HG03469 (cell line): ENCODE measurements at regions not wholly inside any gene's neighbourhood (a gene's known extent, or its start where the extent isn't known, plus 50 kb on each side); places are given as distances from the start of the nearest gene placed in this dataset.
"Not testable (repeated sequence)": the region's sequence is repeated elsewhere in the genome, so short reads cannot be mapped to it uniquely, and the experiment has no call there.

Experiments
- ATAC-seq: cut with Tn5 transposase; IDR thresholded peaks from one replicate; pipeline ENCODE4 v1.9.1; 2021; ENCODE audit warnings: mild to moderate bottlenecking, moderate library complexity, moderate number of reproducible peaks; ENCODE audit not compliant: unreplicated experiment

DNA sequence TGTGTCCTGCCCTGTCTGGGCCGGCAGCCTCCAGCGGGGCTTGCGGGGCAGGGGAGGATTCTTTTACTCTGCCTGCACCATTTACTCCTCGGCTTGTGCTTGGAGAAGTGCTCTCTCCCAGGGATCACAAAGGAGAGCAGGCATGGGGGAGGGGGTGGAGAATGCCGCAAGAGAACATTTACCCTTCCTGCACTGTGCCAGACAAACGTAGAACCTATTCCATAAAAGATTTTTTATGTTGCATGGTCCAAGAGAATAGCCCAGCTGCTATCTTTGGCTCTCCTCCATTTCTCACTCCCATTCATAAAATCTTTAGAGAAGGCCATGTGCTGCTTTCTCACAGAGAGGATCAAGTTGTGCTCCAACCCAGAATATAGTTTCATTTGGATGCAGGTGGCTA lies 159.4 kb downstream of the SPTSSA start:
- no peak for ATAC-seq

DNA sequence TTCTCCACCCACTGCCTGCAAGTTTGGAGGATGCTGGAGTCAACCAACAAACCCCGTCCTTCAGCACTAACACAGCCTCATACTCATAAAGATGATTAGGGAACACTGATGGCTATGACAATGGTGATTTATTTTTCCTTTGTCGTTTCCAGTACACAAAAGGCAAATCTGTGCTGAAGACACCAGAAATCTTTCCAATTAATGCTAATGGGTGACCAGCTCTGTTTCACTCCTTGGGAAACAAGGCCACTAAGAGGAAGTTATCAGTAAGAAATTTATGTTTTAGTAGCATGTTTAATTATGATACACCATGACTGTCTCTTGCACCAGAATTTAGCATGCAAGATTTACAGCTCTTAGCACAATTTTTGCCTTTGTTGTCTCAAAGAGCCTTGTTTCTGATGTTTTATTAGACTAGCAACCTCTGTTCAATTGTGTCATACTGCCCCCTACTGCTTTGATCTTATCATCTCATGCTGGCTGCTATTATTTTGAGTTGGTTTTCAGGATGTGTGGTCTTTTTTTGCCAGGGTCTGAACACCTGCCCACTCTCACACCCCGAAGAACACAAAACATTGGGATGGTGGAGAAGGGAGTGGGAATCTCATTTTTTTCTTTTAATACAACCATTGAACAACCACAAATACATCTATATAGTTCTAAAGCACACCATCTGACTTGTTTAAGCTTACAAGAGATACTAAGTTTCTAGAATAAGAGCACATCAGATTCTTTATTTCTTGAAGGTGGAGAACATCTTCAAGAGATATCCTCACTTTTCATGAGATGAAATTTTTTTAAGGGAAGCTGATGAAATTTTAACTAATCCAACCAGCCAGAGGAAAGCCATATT lies 160.9 kb downstream of the SPTSSA start:
- ATAC-seq = no peak

DNA sequence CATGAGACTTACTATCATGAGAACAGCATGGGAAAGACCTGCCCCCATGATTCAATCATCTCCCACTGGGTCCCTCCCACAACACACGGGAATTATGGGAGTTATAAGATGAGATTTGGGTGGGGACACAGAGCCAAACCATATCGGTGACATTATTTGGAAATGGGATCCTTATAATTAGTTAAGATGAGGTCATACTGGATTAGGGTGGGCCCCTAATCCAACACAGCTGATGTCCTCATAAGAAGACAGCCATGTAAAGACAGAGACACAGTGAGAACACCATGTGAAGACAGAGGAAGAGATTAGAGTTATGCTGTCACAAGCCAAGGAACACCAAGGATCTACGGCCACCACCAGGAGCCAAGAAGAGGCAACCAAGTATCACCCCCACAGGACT lies 161.7 kb downstream of the SPTSSA start:
- ATAC-seq = no peak

DNA sequence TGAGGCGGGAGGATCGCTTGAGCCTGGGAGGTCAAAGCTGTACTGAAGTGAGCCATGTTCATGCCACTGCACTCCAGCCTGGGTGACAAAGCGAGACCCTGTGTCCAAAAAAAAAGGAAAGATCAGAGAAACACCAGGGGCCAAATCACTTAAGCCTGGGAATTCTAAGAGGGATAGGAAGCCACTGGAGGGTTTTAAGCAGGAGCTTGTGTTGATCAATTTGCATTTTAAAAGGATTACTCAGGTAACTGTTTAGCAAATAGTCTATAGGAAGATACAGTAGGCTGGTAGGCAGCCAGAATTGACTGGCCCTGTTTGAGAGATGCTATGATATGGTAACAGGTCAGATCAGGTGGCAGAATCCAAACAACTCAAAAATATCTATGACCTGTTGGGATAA lies 162.7 kb downstream of the SPTSSA start:
- no peak for ATAC-seq

DNA sequence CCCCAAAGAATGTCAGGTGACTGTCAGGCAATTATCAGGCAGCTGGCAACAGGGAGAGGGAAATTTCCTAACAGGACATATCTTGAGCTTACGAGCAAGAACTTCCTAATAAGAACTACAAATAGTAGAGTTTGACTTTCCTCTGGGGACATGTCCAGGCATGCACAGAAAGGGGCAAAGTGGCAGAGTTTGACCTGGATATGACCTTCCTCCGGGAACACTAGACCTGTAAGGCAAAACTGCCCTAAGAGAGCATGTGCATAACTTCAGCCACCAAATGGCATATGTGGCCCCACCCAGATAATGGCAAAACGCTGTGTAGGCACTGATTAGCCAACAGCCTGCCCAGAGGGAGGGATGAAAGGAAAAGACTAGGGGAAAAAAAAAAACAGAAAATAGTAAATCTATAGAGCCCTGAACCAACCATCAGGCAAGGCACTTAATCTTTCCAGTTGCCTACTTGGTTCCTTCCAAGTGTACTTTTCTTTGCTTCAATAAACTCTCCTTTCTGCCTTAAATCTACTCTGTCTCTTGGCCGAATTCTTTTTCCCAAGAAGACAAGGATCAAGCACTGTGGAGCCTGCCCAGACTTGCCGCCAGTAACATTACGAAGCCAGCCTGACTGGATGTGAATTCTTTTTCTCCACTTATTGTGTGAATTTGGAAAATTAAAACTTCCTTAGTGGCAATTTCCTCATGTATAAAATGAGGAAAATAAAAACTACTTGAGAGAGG lies 164.1 kb downstream of the SPTSSA start:
- ATAC-seq = no peak

DNA sequence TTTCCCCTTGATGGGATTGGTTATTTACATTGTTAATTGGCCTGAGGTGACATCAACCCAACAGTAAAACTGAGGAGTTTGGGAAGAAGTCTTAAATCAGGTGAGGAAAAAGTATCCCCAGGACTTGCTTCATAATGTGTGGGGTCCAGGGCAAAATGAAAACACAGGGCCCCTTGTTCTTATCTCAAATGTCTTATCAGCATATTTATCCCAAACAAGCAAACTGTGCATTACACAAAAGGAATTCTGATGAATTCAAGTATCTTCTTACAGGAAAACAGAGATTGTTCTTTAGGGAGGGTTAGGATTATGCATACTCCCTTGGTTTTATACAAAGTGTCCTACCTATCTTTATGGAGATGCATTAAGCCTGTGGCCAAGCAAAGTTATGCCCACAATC lies 178.4 kb downstream of the SPTSSA start:
- ATAC-seq = no peak

DNA sequence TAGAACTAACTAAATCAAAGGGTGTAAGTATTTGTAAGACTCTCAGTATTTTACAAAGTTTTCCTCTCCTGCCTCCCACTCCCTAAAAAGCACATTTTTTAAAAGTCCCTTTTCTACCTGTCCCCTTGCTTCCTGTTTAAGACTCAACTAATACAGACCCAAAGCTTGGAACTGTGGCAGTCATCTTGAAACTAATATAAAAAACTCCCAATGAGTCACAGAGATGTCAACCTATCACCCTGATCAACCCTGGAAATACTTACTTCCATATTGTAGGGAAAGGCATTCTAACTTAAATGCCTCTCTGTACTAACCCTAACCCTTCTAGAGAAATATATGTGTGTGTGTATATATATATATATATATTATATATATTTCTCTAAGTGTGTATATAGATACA lies 184.8 kb downstream of the SPTSSA start:
- ATAC-seq = peak; percentile 67

DNA sequence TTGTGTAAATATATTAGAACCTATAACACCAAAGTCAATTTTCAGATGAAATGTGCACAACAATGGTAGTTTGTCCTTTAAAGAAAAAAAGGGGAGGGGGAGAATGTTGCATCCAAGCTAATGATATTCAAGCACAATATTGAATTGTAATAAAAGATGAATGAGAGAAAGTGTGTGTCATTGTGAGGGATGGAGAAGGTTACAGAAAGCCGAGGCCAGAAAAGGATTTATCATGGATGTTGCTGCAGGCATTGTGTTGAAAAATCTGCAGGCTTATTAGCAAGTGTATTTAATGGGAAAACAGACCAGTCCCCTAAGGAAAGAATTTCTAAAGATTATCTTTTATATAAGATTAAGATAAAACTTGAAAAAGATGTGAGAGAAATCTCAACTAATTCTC lies 186.5 kb downstream of the SPTSSA start:
- ATAC-seq = no peak

DNA sequence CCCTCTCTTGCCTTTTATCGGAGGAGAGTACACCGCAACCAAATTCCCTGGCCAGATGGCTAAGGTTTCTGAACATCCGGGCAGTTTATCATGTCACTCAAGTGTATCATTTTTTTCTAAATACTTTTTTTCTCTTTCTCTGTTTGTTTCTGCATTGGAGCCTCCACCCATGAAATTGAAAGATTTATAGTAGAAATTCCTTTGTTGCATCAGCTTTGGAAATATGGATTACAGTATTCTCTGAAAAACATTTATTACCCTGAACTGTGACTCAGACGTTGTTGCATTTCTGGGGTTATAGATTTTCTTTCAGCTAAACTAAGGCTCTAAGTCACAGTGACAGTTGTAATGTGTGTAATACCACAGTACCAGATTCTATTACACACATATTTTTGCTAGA lies 187.0 kb downstream of the SPTSSA start:
- ATAC-seq = no peak

DNA sequence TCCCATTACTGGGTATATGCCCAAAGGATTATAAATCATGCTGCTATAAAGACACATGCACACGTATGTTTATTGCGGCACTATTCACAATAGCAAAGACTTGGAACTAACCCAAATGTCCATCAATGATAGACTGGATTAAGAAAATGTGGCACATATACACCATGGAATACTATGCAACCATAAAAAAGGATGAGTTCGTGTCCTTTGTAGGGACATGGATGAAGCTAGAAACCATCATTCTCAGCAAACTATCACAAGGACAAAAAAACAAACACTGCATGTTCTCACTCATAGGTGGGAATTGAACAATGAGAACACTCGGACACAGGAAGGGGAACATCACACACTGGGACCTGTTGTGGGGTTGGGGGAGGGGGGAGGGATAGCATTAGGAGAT lies 188.3 kb downstream of the SPTSSA start:
- ATAC-seq = not testable (repeated sequence)

DNA sequence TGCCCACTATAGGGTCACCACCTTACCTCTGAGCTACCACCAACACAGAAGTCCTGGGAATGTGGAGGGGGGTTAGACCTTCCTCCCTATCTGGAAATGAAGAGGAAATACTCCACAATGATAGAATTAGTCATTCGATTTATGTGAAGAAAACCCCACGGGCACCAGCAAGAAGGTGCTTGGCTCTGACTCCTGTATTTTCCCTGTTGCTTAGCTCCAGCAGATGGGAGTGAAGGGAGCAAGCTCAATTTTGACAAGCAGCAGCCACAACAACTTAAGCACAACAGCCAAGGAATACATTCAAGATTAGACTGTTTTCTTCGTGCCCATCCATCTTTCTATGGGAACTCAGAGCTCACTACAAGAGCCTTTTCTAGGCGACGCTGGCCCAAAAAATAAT lies 191.7 kb downstream of the SPTSSA start:
- no peak for ATAC-seq

DNA sequence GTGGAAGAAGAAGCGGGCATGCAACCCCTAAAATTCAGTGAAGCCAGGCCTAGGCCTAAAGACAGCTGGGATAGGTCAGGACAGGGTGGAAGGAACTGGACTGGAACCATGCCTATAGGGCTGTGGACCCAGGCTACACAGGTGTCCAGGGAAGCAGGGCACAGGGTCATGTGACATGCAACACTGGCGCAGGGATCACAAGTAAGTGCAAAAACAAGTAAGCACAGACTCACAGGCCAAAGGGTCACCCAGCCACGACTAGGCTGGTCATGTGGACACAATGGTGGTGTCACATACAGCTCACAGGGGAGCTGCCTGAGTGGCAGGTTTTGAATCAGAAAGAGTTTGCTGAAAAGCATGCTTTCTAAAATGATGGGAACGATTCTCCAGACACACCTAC lies 195.7 kb downstream of the SPTSSA start:
- no peak for ATAC-seq

DNA sequence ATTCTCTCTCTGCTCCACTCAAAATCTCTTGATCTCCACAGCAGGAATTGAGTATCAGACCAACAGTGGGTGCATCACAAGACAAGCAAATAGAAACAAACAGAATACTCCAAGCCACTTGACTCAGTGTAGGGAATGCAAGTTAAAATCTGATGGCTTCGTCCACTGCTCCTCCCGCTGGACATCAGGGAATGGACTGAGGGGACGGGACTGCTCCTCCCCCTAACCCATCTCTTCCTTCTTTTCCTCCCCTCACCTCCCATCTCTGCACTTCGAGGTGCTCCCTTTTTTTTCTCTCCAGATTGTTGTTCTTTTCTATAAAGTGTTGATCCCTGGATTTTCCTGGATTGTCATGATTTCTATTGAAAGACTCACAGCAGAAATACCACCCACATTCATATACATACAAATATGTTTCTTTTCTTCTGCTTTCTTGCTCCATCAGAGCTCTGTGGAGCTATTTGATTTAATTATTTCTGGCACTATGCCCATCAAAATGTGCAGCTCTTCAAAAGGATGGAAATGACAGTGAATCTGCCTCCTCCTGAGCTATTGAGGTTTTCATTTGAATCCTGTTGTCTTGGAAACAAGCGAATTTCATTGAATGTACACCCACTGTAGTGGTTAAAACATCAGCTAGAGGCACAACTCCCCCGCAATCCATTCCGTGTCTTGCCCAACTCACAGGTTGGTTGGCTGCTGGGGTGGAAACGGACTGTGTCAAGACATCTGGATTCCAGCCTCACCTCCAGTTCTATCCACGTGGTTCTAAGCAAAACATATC lies 199.7 kb downstream of the SPTSSA start:
- no peak for ATAC-seq

DNA sequence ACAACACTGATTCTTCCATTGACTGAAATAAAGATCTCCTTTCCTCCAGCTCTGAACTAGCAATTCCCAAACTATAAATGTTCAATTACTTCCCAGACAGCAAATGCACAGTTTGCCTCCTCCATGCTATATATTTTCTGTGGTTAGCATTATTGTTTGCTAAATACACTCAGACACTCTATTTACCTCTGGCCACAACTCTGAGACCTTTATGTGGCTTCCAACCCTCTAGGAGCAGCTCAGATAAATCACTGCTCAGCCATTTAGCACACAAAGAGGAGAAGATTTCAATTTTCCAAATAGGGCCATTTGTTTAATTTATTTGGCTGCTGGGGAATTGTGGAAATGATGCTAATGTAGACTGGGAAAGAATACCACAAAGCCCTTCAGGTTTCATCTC lies 202.0 kb downstream of the SPTSSA start:
- no peak for ATAC-seq

DNA sequence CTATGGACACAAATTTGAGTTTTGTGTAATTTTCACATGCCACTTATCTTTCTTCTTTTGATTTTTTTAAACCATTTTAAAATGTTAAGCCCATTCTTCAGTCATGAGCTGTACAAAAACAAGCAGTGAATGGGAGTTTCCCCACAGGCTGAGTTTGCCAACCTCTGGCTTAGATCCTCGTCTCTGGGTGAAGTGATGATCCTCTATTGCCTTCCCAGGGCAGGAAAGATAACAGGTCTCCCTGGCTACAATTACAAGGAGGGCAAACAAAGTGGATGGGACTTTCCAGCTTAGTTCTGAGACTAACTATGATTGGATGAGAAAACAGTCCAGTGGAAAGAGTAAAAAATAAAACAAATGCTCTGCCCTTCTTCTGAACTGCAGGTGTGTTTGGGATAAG lies 203.7 kb downstream of the SPTSSA start:
- ATAC-seq = no peak

DNA sequence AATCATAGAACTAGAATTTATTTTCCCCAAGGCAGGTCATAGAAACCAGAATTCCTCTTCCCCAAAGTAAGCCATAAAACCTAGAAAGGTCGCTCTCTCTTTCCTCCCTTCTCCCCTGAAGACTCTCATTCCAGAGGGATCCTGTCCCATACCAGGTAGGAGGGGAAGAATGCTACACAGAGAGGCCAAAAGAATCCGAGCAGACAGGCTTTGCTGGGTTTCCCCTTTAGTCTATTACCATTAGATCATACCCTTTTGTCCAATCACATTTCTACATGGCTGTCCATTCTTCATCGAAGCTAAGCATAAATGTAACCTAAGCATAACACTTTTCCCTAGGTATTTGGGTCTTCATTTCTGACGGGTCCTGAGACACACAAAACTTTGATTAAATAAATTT lies 204.5 kb downstream of the SPTSSA start:
- no peak for ATAC-seq

DNA sequence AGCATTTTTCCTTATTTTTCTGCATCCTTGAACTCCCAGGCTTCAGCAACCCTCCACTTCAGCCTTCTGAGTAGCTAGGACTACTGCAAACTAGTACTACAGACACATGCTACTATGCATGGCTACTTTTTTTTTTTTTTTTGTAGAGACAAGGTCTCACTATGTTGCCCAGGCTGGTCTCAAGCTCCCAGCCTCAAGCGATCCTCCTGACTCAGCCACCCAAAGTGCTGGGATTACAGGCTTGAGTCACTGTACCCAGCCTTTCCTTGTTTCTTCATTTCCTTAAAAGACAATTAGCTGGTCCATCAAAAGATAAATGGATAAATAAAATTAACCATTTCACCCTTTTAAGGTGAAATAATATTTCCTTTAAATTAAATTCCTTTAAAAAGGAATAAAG lies 205.8 kb downstream of the SPTSSA start:
- no peak for ATAC-seq

DNA sequence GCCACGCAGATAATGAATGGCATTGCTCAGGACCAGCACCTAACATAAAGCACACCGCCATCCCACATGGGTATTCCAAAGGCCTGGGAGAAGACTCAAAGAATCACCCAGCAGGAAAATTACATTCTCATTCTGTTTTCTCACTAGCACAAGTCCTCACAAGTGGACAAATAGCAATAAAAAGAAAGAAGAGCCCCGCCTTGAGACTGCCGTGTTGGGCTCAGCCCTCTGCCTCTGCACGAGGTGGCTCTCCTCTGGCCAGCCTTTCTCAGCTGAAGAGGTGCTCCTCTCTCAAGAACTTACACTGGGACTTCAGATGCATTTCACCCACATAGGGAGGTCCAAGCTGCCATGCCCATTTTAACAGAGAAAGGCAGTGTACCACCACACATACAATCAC lies 207.5 kb downstream of the SPTSSA start:
- no peak for ATAC-seq

DNA sequence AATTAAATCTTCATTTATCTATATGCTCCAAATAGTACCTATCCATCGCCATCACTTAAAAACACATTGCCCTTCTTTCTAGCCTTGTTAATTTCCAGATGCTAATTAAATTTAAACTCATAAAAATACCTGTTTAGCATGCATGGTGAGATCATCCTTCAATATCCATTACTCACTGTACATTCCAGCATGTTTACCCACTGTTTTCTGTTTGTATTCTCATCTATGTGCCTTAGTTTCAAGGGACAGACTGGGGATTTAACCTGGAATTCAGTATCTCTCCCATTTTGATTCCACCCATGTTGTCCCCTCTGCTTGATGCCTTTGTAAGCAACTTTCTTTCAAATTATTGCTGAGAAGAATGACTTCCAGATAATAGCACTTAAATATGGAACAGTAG lies 208.0 kb downstream of the SPTSSA start:
- no peak for ATAC-seq

DNA sequence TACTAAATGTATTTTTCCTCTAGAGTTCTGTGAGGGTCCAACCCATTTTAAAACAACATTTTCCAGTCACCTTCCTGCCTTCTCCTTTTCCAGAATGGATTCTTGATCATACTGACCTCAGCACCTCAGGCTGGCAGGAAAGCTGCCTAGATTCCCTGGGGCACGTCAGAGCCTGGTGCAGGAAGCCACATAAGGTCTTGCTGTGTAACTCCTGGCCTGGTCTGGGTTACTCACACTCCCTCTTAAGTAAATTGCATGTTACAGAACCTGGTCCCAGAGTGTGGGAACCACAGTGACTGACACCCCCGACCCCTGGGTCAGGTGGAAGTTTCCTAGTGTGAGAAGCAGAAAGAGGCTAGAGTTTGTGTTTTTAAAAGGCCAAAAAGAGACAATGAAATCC lies 209.8 kb downstream of the SPTSSA start:
- no peak for ATAC-seq

DNA sequence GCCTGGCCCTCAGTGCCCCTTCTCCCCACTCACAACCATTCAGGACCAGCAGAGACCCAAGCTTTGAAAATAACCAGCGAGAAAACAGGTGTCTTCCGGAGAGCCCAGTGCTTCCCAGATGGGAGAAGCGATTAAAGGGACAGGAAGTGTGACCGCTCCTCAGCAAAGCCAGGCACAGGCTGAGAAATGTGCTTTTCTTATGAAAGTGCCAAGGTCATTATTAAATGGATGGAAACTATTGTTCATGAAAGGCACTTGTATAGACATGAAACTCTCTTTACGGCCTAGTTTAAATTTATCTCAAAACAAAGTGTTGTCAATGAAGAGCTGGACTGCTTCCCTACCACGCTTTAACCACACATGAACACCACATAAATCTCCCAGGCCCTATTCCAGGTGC lies 210.4 kb downstream of the SPTSSA start:
- no peak for ATAC-seq

DNA sequence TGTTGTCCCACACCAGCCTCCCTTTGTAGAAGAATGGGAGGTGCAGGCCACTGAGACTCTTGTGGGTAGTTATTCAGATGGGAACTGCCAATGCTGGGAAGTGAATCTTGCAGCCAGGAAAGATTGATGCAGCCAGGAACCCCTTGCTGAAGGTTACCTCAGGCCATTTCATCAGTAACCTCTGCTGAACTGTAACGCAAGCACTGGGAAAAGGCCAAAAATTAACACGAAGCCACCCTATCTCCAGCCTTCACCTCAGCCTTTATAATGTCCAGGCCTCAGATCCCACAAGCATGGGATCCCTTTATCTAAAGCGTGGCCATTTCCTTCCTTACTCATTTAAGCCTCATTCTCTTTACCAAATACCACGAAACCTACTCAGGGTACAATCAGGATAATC lies 211.1 kb downstream of the SPTSSA start:
- ATAC-seq = no peak
